AG09319 (cell line): ENCODE measurements at regions not wholly inside any gene's neighbourhood (a gene's known extent, or its start where the extent isn't known, plus 50 kb on each side); places are given as distances from the start of the nearest gene placed in this dataset.

Experiments
- DNase-seq: peaks from one replicate; pipeline ENCODE4 v3.0.0-alpha.2; 2010; ENCODE audit warnings: low read depth; ENCODE audit errors: extremely low read depth
- CTCF ChIP-seq: IDR thresholded peaks from 2 replicates; pipeline ENCODE4 v1.5.1; 2011; ENCODE audit warnings: low read depth, mild to moderate bottlenecking, inconsistent platforms, low read length, moderate library complexity

GRCh38 chr2:39546937-39547336 is 109.9 kb upstream of the MAP4K3 start:
- no peak for DNase-seq

GRCh38 chr2:39547811-39548719 is 111.0 kb upstream of the MAP4K3 start:
- no peak for TF ChIP-seq CTCF

More at GRCh38 chr2:39546937-39547336, 109.9 kb upstream of the MAP4K3 start:
- TF ChIP-seq CTCF, result no peak

GRCh38 chr2:39549000-39549399 is 111.9 kb upstream of the MAP4K3 start:
- no peak for TF ChIP-seq CTCF
- no peak for DNase-seq

More at GRCh38 chr2:39547811-39548719, 111.0 kb upstream of the MAP4K3 start:
- DNase-seq, result no peak

GRCh38 chr2:39549718-39550464 is 112.8 kb upstream of the MAP4K3 start:
- TF ChIP-seq CTCF, result no peak
- DNase-seq, result no peak

- no peak for TF ChIP-seq CTCF
- no peak for DNase-seq
Measured at GRCh38 chr2:39550701-39551285, 113.7 kb upstream of the MAP4K3 start.

- DNase-seq, result no peak
- TF ChIP-seq CTCF, result no peak
Measured at GRCh38 chr2:39558906-39559305, 106.8 kb upstream of the TMEM178A start.

GRCh38 chr2:39563572-39563971 is 102.1 kb upstream of the TMEM178A start:
- no peak for DNase-seq
- no peak for TF ChIP-seq CTCF
